ENCODE measurements at regions not wholly inside any gene's neighbourhood (a gene's known extent, or its start where the extent isn't known, plus 50 kb on each side); places are given as distances from the start of the nearest gene placed in this dataset.
A peak's percentile ranks its signal among the peaks of the same experiment; 100 is the strongest.

DNA sequence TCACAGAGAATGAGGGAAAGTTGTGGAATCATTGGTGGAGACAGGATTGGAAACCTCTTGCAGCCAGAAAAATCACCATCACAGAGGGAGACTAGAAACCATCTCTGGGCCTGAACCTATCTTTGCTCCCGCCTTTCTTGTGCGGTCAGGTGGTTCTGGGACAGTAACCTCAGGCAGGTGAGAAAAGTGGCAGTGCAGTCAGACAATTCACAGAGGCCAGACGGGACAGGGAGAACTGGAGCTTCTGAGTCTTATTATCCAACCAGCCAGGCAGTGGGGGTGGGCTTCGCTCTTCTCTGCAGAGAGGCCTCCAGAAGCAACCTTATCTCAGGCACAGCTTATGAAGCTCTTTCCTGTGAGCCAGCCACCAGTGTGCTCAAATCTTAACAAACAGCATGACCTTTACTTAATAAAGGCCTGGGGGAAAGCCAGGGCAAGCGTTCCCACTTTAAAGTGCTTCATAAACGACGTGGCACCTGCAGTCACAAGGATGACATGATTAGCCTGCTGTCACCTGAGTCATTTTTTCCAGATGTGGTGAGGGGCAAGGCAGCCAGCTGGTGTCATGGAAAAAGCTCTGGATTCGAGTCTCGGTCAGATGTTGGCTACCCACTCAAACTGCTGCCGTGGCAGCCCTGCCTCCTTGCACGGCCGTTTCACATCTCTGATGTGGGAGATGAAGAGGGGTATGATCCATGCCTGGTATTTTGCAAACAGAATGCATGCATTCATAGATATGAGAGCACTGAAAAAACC lies 109.7 kb downstream of the B3GNT2 start:
- Mint-ChIP-seq H3K9me3 (peaks cover 4% of the 10 kb centered on the region in 2 donors), H3K27ac (peak overlapping the region; percentile 94 to 98), H3K36me3 (peaks cover 5 to 7% of the 10 kb centered on the region in 2 donors)
- peak; percentile 70 to 72 for ATAC-seq
- DNase-seq (ENCODE audit: low spot score in 2 of 2) = peak; percentile 69 to 93

DNA sequence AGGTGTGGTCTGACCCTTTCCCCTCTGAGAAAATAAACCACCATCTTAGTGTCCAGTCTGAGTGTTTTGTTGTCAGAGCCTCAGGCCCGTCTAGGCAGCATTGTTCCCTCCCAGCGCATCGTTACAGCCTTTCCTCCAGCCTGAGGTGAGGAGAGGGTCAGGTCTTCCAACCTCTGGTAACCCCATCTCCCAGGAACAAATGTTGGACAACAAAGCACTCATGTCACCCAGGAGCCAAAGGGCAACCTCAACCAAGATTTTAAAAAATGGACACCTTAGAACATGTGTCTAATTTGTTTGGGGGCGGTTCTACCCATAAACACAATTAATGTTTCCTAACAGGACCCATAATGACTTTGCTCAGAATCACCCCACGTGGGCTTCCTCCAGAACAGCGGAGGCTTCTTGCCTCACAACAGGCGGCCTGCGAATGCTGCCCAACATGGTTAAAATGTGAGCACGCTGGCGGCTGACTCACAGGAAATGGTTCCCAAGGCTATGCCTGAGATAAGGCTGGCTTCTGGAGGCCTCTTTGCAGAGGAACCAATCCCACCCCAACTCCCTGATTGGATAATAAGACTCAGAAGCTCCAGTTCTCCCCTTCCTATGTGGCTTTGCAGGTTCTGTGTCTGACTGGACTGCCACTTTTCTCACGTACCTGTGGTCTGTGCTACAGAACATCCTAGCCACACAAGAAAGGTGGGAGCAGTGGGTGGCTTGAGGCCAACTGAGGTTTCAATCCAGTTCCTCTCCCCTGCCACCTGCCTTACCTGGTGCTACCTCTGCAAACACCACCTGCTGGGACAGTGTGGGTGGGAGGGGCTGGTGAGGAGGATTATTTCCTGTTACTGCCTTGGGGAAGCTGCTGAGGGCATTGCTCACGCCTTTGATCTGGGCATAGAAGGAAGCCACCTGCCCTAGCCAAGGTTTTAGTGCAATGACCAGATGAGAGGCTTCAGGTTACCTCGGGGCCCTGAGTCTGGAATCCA lies 108.8 kb downstream of the B3GNT2 start:
- DNase-seq (ENCODE audit: low spot score in 2 of 2) = peak; percentile 48 to 79
- Mint-ChIP-seq H3K27ac (peak overlapping the region; percentile 94 to 98), H3K9me3 (peaks cover 4% of the 10 kb centered on the region in 2 donors), H3K36me3 (peaks cover 5 to 7% of the 10 kb centered on the region in 2 donors)
- ATAC-seq = peak; percentile 42 to 51

DNA sequence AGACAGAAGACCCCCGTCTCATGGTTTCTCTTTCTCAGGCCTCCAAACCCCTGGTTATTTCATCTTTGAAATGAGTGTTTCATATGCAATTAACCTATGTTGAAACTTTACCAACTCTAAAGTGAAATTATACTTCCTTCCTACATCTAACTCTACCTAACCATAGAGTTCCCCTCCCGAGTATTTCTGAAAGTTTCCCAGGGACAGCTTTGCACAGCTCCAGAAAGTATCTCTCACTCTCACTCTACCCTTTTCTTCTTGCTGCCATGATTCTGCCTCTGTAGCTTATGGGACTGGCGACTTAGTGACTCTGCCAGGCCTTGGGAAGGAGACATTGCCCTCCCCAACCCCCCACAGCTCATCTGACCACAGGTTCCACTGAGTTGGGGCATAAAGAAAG lies 107.9 kb downstream of the B3GNT2 start:
- no peak for DNase-seq (ENCODE audit: low spot score in 2 of 2)
- no peak for ATAC-seq
- Mint-ChIP-seq H3K27ac (peak overlapping the region; percentile 94 to 98), H3K9me3 (peaks cover 4% of the 10 kb centered on the region in 2 donors), H3K36me3 (peaks cover 5 to 7% of the 10 kb centered on the region in 2 donors)

DNA sequence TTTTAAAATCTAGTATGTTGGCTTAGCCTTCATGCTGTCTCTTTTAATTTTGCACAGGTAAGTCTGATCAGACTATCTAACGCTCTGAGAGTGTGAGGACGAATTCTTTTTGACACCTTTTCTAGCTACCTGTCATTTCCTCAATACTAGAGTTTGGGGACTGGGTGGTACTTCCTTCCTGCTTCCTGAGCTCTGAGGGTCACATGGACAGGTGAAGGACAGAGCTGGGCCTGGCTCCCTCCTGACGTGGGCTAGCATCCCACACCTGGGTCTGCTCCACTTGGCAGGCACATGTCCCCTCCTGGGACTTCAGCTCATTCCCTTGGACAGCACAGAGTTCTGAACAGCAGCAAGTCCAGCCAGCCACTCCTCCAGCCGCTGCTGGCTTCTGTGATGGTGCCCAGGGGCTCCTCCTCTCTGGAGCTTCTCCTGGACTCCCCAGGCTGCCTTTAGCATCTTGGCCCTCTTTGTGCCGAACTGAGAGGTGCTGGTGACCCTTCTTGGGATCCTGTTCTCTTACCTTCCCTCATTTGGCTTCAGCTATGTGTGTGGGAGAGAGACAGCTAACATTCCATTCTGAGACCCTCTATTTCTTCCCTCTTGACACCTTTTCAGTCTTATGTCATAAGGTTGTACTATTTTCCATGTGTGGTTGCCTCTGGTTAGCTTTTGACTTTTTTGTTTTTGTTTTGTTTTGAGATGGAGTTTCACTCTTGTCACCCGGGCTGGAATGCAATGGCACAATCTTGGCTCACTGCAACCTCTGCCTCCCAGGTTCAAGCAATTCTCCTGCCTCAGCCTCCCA lies 106.9 kb downstream of the B3GNT2 start:
- DNase-seq (ENCODE audit: low spot score in 2 of 2) (no peak), ATAC-seq (peak in 1 of 2 donors; percentile 2)
- H3K9me3 Mint-ChIP-seq = peaks cover 4% of the 10 kb centered on the region in 2 donors

GRCh38 chr2:62300925-62301324 lies 105.0 kb downstream of the B3GNT2 start:
- Mint-ChIP-seq H3K9me3 (peaks cover 4% of the 10 kb centered on the region in 2 donors), H3K27ac (no peak overlapping the region), H3K36me3 (peaks cover 5 to 7% of the 10 kb centered on the region in 2 donors)
- DNase-seq (ENCODE audit: low spot score in 2 of 2) (no peak), ATAC-seq (no peak)

More for the DNA sequence above, 106.9 kb downstream of the B3GNT2 start:
- H3K27ac Mint-ChIP-seq = peak overlapping the region; percentile 94 to 98
- H3K36me3 Mint-ChIP-seq = peaks cover 5 to 7% of the 10 kb centered on the region in 2 donors

GRCh38 chr2:62297624-62298010 lies 101.7 kb downstream of the B3GNT2 start:
- ATAC-seq (no peak), DNase-seq (ENCODE audit: low spot score in 2 of 2) (no peak)
- Mint-ChIP-seq H3K9me3 (no peaks in the 10 kb centered on the region), H3K36me3 (no peaks in the 10 kb centered on the region), H3K27ac (no peak overlapping the region)

DNA sequence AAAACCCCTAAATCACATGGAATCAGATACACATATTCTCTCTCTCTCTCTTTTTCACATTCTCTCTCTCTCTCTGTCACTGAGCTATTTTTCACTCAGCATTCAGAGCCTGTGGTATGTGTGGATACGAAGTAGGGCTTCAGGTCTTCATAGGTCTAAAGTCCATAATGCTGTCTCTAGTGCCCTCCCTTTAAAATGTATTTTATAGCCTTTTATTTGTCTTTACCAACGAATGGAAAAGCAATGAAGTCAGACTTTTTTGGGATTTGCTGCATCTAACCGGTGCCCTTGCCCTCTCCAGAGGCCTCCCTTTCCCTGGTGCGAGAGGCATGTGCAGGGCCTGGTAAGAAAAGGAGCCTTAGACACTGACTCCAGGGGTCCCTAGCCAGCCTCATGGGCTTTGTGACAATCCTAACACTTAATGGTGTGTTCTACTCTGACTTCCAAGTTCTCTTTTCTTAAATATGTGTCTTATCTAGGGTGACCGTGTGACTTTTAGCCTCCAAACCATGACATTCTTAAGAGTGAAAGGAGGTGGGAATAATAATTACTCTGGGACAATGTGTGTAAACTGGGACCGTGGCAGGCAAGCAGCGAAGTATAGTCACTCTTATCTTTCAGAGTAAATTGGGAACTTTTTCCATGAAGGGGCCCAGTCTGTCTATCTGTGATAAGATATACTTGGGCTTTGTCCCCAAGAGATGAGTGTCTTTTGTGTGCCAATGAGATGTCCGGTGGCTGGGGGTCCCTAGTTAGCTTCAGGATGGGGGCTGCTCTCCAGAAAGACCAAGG lies 101.1 kb downstream of the B3GNT2 start:
- Mint-ChIP-seq H3K27ac (no peak overlapping the region), H3K9me3 (no peaks in the 10 kb centered on the region), H3K36me3 (no peaks in the 10 kb centered on the region)
- no peak for DNase-seq (ENCODE audit: low spot score in 2 of 2)
- no peak for ATAC-seq

DNA sequence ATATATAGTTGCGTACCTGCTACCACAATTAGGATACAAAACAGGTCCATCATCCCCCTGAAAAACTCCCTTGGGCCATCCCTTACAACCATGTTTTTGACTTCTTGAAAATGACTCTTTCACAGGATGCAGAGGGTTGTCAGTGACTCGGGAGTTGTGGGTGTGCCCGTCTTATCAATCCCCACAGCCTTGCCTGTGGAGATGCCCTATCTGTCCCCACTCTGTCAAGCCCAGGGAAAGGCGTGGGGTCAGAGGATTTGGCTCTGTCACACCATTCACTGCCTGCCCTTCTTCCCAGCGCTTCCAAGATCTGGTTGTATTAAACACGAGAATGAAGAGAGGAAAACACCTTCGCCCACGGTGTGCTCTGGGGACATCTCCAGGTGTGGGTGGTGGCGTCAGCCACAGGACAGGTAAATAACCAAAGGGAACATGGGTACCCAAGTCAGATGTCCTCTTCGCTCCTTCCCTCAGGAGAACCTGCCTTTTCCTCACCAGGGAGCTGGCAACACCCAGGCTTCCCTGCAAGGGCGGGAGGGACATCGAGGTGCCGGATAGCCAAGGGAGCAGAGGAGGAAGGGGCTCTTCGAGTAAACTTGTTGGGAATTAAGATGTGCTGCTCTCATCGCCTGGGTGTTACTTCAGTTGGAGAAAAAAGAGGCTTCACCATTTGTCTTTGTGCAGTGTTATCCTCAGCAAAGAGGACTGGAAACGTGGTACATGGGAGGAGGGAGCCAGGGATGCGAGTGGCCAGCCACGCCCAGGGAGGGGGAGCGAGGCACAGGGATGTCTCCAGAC lies 100.3 kb downstream of the B3GNT2 start:
- DNase-seq (ENCODE audit: low spot score in 2 of 2) = no peak
- H3K27ac Mint-ChIP-seq = no peak overlapping the region
- H3K36me3 Mint-ChIP-seq = no peaks in the 10 kb centered on the region
- no peak for ATAC-seq
- H3K9me3 Mint-ChIP-seq = no peaks in the 10 kb centered on the region

DNA sequence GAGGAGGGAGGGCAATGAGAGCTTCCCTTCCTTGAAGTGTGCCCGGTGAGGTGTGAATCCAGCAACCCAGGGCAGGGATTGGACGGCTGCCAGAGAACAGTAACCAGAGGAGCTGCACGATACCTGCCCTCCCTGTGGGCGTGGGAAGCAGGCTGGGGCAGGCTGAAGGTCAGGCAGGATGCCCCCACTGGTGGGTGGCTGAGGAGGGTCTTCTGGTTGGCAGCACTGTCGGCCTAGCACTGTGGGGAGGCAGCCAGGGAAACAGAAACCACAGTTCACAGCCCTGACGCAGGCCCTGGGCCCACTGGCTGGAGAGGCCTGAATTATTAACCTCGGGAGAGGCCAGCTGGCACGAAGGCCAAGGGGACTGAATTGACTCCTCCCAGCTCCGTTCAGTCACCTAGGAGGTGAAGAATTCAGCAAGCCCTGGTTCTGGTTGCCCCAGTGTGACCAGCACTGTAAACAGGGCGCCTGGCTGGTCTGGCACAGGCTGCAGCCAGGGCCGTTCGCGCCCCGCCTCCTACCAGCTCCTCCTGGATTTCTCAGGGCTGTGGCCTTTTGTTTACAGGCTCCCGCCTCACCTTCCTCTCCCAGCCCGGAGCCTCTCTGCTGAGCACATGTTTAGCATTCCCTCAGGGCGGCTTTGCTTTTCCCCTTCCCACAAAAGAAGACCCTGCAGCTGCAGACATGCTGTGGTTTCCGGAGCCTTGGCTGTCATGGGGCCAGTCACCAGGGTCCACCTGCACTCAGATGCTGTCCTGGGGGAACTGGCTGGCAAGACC lies 97.8 kb downstream of the B3GNT2 start:
- DNase-seq (ENCODE audit: low spot score in 2 of 2) (no peak), ATAC-seq (no peak)
- H3K9me3 Mint-ChIP-seq = no peaks in the 10 kb centered on the region
- H3K36me3 Mint-ChIP-seq = no peaks in the 10 kb centered on the region
- H3K27ac Mint-ChIP-seq = no peak overlapping the region

GRCh38 chr2:62293151-62293489 lies 97.2 kb downstream of the B3GNT2 start:
- no peaks in the 10 kb centered on the region for H3K36me3 Mint-ChIP-seq
- H3K27ac Mint-ChIP-seq = no peak overlapping the region
- DNase-seq (ENCODE audit: low spot score in 2 of 2) (no peak), ATAC-seq (no peak)
- no peaks in the 10 kb centered on the region for H3K9me3 Mint-ChIP-seq

GRCh38 chr2:62292190-62292589 lies 96.3 kb downstream of the B3GNT2 start:
- H3K9me3 Mint-ChIP-seq = no peaks in the 10 kb centered on the region
- no peaks in the 10 kb centered on the region for H3K36me3 Mint-ChIP-seq
- DNase-seq (ENCODE audit: low spot score in 2 of 2) (no peak), ATAC-seq (no peak)
- peak overlapping the region; percentile 12 to 36 for H3K27ac Mint-ChIP-seq

GRCh38 chr2:62291517-62292137 lies 95.7 kb downstream of the B3GNT2 start:
- ATAC-seq = no peak
- no peak for DNase-seq (ENCODE audit: low spot score in 2 of 2)
- no peaks in the 10 kb centered on the region for H3K36me3 Mint-ChIP-seq
- H3K9me3 Mint-ChIP-seq = no peaks in the 10 kb centered on the region
- peak overlapping the region in 1 of 2 donors; percentile 12 for H3K27ac Mint-ChIP-seq

DNA sequence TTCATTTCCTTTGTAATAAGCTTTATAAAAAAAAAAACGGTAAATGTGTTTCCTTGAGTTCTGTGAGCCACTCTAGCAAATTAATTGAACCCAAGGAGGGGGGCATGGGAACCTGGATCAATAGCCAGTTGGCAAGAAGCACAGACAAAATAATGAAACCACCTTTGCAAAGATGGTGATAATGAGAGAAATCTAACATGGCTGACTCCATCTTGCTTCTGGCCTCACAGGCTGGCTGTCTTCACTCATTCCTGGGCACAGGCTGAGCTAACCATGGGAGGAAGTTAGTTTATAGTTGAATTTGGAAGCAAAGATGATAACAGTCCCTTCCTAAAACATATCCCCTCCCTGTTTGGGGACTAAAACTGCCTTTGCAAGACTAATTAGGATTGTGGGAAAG lies 95.1 kb downstream of the B3GNT2 start:
- Mint-ChIP-seq H3K9me3 (no peaks in the 10 kb centered on the region), H3K27ac (no peak overlapping the region), H3K36me3 (no peaks in the 10 kb centered on the region)
- ATAC-seq (no peak), DNase-seq (ENCODE audit: low spot score in 2 of 2) (no peak)
